Central memory CD8-positive, alpha-beta T cell (primary cell): ENCODE measurements at regions not wholly inside any gene's neighbourhood (a gene's known extent, or its start where the extent isn't known, plus 50 kb on each side); places are given as distances from the start of the nearest gene placed in this dataset.

Experiments
- ATAC-seq: fragments of 150-1000 bp; cut with Tn5 transposase; replicated peaks from 2 replicates; pipeline ENCODE4 v1.10.0; 2022; ENCODE audit warnings: mild to moderate bottlenecking, moderate FRiP score, moderate number of reproducible peaks; ENCODE audit not compliant: poor library complexity, severe bottlenecking; ENCODE audit errors: extremely low read depth
- DNase-seq, 2 donors: peaks; one replicate each; pipeline ENCODE4 v3.0.0; 2021; ENCODE audit warnings: low spot score in 2 of 2
- H3K27ac Mint-ChIP-seq: one replicate; pipeline ENCODE4 v1.8.0; 2022; ENCODE audit warnings: low read depth, mild to moderate bottlenecking, moderate library complexity, mixed read lengths
- H3K27me3 Mint-ChIP-seq: one replicate; pipeline ENCODE4 v1.8.0; 2022; ENCODE audit warnings: mixed read lengths
- H3K36me3 Mint-ChIP-seq: one replicate; pipeline ENCODE4 v1.8.0; 2022; ENCODE audit warnings: mild to moderate bottlenecking, moderate library complexity, mixed read lengths; ENCODE audit not compliant: insufficient read depth
- H3K4me1 Mint-ChIP-seq: one replicate; pipeline ENCODE4 v1.8.0; 2022; ENCODE audit warnings: mixed read lengths
- H3K4me3 Mint-ChIP-seq: one replicate; pipeline ENCODE4 v1.8.0; 2022; ENCODE audit warnings: mild to moderate bottlenecking, moderate library complexity, mixed read lengths
- H3K9me3 Mint-ChIP-seq: one replicate; pipeline ENCODE4 v1.8.0; 2022; ENCODE audit warnings: mixed read lengths

- no peaks in the 10 kb centered on the region for H3K4me1 Mint-ChIP-seq
- no peak overlapping the region for H3K4me3 Mint-ChIP-seq
- H3K27ac Mint-ChIP-seq: no peak overlapping the region
- no peaks in the 10 kb centered on the region for H3K9me3 Mint-ChIP-seq
- DNase-seq (no peak), ATAC-seq (no peak)
- H3K27me3 Mint-ChIP-seq: peaks cover 77% of the 10 kb centered on the region
- no peaks in the 10 kb centered on the region for H3K36me3 Mint-ChIP-seq
Measured at GRCh38 chr17:51559778-51560177, 299.4 kb downstream of the UTP18 start.

GRCh38 chr17:51560398-51560797, 300.1 kb downstream of the UTP18 start:
- Mint-ChIP-seq H3K36me3 (no peaks in the 10 kb centered on the region), H3K4me1 (no peaks in the 10 kb centered on the region), H3K27me3 (peaks cover 71% of the 10 kb centered on the region), H3K9me3 (no peaks in the 10 kb centered on the region), H3K4me3 (no peak overlapping the region), H3K27ac (no peak overlapping the region)
- DNase-seq (no peak), ATAC-seq (no peak)

GRCh38 chr17:51563961-51564360, 303.6 kb downstream of the UTP18 start:
- no peak overlapping the region for H3K27ac Mint-ChIP-seq
- peaks cover 63% of the 10 kb centered on the region for H3K27me3 Mint-ChIP-seq
- ATAC-seq (no peak), DNase-seq (no peak)
- no peaks in the 10 kb centered on the region for H3K9me3 Mint-ChIP-seq
- H3K36me3 Mint-ChIP-seq: no peaks in the 10 kb centered on the region
- no peaks in the 10 kb centered on the region for H3K4me1 Mint-ChIP-seq
- H3K4me3 Mint-ChIP-seq: no peak overlapping the region

GRCh38 chr17:51572115-51572514, 311.8 kb downstream of the UTP18 start:
- no peak overlapping the region for H3K27ac Mint-ChIP-seq
- H3K9me3 Mint-ChIP-seq: peaks cover 12% of the 10 kb centered on the region
- no peaks in the 10 kb centered on the region for H3K4me1 Mint-ChIP-seq
- DNase-seq (no peak), ATAC-seq (no peak)
- peaks cover 69% of the 10 kb centered on the region for H3K27me3 Mint-ChIP-seq
- H3K36me3 Mint-ChIP-seq: peaks cover 2% of the 10 kb centered on the region
- H3K4me3 Mint-ChIP-seq: no peak overlapping the region
